HL-60/S4 (cell line): ENCODE measurements at regions not wholly inside any gene's neighbourhood (a gene's known extent, or its start where the extent isn't known, plus 50 kb on each side); places are given as distances from the start of the nearest gene placed in this dataset.

Experiments used
- in situ Hi-C: fragments of 300-500 bp; cut with MboI; formaldehyde crosslinking; loops from 2 replicates; pipeline ENCODE4 v1.14.3; 2022; ENCODE audit warnings: low sequenced_read_pairs

DNA sequence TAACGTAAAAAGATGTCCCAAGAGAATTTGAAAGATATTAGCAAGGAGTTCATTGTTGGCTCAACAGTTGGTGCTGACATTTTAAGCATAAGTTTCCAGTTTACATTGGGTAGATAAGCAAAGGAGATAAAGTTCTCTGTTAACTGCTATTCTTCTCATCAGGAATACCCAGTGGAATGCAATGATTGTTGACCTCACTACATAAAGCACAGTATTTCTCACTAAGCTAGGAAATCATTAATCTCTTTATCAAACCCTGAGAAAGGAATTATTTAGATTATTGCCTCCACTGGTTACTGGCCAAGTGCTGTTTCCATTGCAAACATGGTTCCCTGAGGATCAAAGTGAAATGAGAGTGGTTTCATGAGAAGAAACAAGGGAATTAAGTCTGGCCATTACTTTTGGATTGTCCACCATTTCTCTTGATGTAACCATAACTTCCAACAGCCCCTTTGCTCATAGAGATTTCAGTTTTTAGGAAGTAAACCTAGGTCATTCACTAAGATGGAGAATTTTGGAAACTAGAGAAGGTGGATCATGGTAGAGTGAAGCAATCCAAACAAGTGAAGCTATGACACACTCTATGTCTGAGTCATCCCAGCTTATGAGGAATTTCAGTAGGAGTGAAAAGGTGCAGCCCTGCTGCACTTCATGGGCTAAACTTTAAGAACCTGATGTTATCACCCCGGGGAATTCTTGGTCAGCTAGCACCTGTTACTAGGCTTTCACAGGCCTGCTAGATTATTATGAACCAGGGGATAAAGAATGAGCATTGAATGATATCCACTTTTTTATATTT lies 163.4 kb downstream of the AREG start:
- in situ Hi-C loops: no loop called here

DNA sequence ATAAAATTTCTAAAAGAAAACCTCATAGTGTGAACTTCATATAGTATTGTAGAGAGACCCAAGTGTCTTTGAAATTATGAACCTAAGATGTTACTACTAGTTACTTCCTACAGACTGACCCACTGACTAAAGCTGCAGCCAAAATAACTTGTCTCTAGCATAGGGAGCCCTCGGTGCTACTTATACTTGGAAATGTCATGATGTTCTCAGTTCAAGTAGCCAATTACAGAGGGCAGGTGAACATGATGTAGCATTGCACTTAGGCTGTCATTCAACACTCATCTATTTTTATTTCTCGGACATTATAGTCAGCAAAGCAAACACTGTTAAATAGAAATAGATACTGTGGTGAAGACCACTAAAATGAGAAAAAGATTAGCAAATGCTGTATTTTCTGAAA lies 165.6 kb downstream of the AREG start:
- in situ Hi-C loops: no loop called here

DNA sequence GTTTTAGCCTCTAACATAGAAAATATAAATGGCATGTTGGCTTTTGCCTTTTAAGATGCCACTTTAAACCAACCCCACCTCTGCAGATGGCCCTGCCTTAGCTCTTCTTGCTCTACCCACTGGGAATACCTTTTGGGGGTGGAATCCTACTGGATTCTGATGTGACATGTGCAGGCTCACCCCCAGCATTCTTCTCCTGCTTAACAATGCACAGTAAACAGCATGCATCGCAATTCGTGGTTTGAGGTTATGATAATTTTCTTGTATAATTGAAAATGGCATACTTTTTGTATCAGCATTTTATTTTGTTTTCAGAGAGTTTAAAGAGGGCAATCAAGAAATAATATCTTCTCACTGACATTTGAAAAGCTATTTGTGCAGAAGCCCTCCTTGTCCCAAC lies 167.9 kb downstream of the AREG start:
- in situ Hi-C loops: no loop called here

DNA sequence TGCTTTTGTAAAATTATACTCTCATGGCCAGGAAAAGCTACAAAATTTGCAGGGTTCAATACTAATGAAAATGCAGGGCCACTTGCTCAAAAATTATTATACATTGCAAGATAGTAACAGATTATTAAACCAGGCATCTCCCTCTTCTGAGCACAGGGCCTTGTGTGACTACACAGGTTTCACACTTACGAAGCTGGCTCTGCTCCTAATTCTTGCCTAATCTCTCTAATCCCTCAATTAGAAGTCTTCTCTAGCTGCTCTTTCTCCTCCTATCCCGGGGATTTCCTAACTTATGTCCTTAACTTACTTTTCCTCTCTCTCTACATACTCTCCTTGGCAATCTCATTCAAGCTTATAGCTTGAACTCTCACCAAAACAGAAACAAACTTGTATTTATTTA lies 168.3 kb downstream of the AREG start:
- in situ Hi-C loops: no loop called here

DNA sequence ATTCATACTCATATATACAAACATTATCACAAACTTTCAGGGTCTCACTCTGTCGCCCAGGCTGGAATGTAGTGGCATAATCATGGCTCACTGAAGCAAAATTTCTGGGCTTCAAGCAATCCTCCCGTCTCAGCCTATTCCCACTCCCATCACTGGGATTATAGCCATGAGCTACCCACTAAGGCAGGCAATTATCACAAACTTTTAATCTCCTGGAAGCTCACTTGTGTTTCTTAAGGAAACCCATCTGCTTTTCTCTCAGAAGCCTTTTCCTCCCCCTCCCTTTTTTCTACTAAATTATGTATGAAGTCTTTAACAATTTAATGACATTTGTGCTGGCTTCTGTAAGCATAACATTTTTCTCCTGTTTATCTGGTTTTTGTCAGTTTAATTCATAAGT lies 170.5 kb downstream of the AREG start:
- in situ Hi-C loops: no loop called here

DNA sequence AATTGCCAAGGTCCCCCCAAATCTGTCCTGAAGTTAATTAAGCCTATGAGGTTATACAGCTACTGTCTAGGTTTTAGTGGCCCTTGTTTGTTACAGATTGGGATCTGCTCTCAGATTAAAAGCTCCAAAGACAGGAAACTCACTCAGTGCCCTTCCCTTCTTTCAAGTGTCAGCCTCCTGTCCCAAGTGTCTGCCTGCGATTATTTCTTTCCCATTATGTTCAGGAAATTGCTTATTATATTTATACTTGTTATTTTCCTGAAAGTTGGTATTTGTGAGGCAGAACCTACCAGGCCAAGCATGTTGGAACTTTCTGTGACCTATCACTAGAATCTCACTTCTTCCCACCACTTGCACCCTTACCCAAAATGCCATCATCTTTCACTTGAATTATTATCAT lies 173.2 kb downstream of the AREG start:
- in situ Hi-C loops: no loop called here

DNA sequence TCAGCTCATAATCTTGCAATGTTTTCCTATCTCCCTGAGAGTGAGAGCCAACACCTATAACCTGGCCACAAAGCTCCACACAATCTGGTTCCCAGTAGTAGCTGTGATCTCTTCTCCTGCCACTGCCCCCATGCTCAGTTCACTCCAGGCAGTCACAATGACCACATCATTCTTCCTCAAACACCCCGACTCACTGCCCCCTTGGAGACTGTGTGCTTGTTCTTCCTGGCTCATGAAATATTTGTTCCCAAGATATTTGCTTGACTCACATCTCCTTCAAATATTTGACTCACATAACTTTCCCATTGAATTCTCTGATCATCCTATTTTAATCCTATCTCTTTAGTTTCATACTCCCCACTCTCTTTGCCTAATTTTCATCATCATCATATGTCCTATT lies 173.7 kb downstream of the AREG start:
- in situ Hi-C loops: no loop called here

DNA sequence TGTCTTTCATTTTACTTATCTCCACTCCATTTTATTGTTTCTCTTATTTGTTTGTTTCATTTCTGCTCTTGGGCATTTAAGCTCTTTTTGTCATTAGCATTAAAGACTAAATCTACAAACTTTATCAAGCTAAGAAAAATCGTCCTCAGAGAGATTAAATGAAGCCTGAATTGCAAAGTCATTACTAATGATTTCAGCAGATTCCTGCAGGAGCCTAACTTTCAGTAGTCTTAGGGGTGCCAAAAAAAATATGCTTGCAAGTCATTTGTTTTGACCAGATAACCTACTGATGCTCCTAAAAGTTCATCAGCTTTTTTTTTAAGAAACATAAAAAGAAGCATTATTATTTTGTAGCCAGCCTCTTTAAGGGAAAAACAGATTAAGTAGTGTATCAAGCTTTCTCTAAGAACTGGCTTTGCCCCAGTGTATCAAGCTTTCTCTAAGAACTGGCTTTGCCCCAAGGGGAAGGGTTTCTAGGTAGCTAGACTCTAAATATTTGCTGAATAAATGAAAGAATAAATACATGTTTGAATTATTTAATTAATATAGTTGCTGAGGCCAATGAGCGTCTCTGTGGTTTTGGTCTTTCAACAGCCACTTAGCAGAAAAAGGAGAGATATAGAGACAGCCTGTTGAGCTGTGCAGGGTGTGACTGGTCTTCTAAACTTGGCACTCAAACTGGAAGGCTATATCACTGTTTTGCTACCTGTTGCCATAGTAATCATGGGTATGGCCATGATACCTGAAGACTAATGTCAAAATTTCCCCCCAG lies 174.2 kb downstream of the BTC start:
- in situ Hi-C loops: no loop called here

DNA sequence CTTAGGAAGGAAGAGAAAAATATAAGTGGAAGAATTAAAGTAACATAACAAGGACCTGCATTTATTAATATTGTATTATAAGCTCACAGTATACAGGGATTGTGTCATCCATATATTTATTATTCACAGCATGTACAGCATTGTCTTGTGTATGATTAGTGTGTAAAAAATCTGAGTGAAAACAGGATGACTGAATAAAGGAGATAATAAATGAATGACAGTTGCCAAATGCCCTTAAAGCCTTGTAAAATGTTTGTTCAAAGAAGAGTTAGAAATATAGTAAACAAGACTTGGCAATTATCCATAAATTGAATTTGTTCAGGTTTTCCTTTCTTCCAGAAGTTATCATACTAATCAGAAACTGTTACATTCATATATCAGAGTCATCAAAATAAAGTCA lies 172.7 kb downstream of the BTC start:
- in situ Hi-C loops: no loop called here

DNA sequence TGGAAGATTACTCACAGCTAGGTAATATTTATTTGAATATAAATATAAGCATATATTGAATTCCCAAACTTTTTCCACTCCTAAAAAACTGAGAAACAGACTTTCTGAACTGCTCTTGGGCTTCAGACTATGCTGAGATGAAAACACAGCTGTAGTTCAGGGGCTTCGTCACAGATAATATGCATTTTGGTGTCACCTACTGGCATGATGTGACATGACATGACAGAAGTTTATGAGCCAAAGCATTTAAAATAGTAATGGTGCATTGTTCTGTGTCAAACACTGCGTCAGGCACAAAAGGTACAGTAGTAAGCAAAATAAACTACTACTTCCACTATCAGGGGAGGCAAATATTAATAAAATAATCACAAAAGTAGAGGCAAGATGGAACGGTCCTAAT lies 171.3 kb downstream of the BTC start:
- in situ Hi-C loops: no loop called here

DNA sequence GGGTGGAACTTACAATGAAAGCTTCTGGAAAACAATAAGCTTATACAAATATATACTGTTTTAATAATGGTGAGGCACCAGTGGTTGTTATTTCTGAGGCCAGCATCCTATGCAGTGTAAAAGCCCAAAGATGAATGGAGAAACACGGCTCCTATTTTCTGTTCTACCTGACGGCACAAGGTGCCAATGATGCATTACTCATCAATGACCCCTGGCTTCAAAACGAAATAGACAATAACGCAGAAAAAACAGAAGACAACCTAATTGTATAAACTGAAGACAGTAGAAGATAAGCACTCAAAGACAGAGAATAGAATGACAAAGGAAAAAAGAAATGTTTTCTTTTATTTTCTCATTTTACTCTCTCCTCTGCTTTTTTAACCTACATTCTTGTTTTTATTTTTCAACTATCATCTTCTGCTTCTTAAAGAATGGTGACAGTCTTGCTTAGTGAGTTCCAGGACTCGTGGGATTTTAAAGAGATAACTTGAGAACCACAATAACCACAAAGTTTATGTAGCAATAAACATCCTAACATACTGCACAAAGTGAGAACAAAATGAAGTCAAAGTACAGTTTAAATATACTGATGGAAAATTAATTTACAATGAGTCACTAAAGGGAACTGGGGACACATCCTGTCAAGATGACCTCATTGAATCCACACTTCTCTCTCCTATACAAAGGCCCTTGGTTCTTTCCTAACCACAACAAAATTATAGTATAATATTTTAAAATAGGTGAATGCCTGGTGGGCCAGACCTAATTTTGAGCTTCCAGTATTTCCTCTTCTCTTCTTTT lies 169.8 kb downstream of the BTC start:
- in situ Hi-C loops: no loop called here

DNA sequence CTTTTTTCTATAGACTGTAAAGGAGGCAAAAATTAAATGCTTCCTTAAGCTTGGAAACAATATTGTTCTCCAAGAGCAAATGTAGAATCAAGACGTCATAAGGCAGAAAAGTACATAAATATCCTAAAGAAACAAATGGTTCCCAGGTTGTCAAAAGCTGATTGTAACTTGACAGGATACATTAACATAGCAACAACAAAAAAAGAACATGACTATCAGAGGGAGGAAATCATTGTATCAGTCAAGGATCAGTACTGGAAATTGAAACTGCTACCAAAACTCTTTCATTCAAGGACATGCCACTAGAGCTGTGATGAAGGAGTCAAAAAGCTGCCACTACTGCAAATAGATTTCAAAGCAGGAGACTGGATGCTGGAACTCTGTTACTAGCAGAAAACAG lies 168.3 kb downstream of the BTC start:
- in situ Hi-C loops: no loop called here

DNA sequence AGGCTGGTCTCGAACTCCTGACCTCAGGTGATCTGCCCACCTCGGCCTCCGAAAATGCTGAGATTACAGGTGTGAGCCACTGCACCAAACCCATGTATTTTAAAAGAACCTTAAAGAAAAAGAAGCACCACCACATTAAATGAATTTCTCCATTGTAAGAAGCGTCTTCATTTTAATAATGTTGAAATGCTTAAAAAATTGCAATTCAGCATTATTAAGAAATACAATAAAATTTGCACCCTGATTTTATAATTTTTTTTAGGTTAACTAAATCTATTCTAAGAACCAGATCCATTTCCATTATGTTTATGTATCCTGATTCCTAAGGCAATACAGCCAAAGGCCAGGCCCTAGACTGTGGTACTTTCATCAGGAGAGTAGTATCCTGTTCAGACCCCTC lies 167.2 kb downstream of the BTC start:
- in situ Hi-C loops: no loop called here

DNA sequence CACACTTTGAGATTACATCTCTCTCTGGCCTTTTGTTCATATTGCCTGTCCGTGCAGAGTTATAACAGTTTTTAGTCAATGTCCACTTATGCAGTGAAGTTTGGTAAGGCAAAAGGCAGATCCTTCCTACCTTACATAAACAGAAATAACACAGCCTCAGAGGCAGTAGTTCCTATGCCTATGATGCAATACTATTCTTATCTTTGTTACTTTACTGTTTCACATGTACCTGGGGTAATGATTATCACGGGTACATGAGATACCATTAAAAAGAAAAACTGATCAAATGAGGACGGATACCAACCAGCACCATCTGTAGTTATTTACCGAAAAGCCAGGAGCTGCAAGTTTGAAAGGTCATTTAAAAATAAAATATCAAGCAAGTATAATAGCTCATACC lies 166.8 kb downstream of the BTC start:
- in situ Hi-C loops: no loop called here

DNA sequence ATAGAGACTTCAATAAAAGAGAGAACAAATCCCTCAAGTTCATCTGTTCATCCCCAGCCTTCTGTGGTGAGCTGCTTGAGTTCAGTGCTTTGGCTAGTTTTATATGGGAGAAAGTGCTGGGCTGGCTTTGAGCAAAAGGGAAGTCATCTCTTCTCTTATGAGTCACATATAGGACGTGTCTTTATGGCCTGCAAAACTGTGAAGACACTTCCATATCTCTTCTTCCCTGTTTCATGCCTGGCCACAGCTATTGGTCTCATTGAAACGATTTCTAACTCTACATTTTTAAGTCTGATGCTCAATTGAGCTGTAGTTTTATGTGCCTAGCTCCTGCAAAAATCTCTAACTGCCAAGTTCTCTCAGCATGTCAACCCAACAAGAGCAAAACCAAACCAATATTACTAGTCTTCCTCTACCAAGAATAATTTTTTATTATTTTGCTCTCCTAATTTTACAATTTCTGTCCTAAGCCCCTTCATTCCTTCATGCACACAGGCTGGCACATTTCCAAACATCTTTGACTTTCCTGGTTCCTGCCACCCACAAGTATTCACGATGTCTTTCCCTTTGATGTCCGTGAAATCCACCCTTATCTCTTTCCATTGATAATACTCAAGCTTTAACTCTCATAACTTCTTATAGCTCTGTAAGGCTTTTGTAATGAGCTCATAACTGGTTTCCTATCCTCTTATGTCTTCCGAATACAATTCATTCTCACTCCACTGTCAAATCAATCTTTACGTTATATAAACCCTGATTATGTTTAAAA lies 165.3 kb downstream of the BTC start:
- in situ Hi-C loops: no loop called here

DNA sequence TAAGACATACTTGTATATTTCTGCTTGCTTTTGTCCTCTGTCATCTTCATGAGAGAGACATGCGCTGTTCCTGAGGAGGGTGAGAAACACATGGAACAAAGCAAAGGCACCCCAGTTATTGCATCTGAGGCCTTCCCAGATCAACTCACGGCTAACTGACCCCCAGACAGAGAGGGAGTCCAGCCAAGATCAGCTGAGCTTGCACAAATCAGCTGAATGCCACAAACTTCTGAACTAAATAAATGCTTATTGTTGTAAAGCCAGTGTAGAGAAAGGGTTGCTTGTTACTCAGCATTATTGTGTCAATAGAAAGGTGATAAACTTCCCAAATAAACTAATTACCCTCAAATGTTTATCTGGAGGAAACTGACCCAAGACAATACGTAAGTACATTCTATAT lies 163.8 kb downstream of the BTC start:
- in situ Hi-C loops: no loop called here

DNA sequence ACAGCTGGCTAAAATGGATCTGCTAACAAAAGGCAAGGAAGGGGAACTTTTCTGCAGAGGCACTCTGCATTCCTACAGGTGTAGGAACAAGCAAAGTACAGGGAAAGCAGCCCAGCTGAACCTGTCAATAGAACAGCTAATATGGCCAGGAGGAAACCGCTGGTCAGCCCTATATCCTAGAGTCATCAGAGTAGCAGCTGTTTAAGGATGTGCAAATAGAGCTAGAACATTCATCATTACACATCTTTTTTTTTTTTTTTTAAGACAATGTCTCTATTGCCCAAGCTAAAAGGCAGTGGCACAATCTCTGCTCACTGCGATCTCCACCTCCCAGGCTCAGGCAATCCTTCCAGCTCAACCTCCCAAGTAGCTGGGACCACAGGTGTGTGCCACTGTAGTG lies 163.0 kb downstream of the BTC start:
- in situ Hi-C loops: no loop called here

DNA sequence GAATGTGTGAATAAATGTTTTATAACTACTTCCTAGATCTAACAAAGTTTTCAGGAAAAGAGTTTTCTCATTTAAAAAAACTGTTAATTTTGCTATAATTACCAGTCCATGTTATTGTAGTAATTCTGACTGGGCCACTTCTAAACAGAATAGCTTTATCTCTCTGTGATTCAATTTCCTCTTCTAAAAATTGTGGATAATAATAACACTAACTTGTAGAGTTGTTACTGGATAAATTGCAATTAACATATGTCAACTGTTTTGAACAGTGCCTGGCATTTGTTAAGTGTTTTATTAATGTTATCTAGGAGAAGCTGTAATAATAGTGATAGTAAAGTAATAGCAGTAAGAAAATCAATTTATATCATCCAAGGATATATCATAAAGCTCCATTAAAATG lies 162.3 kb downstream of the BTC start:
- in situ Hi-C loops: no loop called here

DNA sequence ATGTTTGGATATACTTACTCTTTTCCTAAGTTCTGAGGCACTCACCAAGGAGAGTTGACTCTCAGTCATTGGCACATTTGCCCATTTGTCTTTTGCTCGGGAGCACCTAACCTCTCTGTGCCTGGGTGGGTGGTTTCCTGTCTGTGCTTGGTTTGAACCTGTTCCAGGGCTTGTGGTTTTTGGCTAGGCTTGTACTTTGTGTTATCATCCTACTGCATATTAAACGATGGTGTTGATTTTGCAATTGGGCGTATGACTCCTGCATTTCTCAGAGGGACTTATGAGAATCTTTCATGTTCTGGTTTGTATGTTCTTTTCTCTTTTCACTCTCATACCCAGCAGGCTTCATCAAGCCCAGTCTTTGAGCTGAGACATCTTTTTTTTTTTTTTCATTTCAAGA lies 161.7 kb downstream of the BTC start:
- in situ Hi-C loops: no loop called here

DNA sequence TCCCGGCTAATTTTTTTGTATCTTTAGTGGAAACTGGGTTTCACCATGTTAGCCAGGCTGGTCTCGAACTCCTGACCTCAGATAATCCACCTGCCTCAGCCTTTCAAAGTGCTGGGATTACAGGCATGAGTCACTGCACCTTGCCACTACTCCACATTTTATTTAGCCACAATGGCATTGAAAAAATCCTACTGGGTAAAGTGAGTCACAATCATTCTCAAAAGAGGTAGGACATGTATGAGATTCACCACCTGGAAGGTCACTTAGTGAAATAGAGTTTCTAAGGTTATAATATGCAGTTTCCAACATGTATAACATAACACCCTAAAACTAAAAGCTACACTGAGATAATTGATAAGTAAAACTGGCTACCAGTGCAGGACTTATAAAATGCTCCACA lies 159.2 kb downstream of the BTC start:
- in situ Hi-C loops: no loop called here

DNA sequence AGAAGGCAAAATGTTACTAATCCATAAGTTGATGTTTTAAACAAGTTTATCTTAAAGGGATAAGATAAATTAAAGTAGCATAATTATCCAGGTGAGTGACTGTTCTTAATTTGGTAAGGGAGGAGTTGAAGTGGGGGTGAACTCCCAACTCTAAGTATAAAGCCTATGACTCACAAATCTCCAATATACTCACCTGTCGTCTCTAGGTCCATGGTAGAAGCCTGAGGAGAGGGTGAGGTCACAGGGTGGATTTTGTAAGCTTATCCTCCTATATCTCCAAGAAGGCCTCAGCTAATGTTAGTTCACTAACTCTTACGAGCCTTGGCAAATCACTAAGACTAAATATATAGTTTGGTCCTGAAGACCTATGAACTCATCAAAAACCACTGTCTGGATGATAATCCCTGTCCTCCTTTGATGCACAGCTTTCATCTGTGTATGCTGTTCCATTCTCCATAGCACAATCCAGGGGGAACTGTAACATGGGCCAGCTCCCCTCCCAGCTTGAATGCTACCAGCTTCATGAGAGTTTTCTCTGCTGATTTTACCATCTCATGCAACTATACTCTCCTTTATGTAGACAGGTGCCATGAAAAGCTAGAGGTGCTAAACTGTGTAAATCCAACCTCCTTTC lies 158.7 kb downstream of the BTC start:
- in situ Hi-C loops: no loop called here
